Mesothelial cell of epicardium (in vitro differentiated cells): ENCODE measurements at regions not wholly inside any gene's neighbourhood (a gene's known extent, or its start where the extent isn't known, plus 50 kb on each side); places are given as distances from the start of the nearest gene placed in this dataset.

Experiments used
- DNase-seq, 2 experiments: peaks; one replicate each; pipeline ENCODE4 v3.0.0; 2021; ENCODE audit warnings: low spot score in 2 of 2; ENCODE audit not compliant: unreplicated experiment in 2 of 2
- H3K27ac Mint-ChIP-seq: 2 replicates; pipeline ENCODE4 v1.8.0; 2021; ENCODE audit warnings: mixed read lengths
- H3K27me3 Mint-ChIP-seq: 2 replicates; pipeline ENCODE4 v1.8.0; 2021; ENCODE audit warnings: low read depth, mixed read lengths
- H3K36me3 Mint-ChIP-seq: 2 replicates; pipeline ENCODE4 v1.8.0; 2021; ENCODE audit warnings: mixed read lengths
- H3K4me1 Mint-ChIP-seq: 2 replicates; pipeline ENCODE4 v1.8.0; 2021; ENCODE audit warnings: mixed read lengths
- H3K4me3 Mint-ChIP-seq: 2 replicates; pipeline ENCODE4 v1.8.0; 2021; ENCODE audit warnings: mild to moderate bottlenecking, moderate library complexity, mixed read lengths
- H3K9me3 Mint-ChIP-seq: 2 replicates; pipeline ENCODE4 v1.8.0; 2021; ENCODE audit warnings: mixed read lengths
- TF ChIP-seq, protein P1 (sequence below): fragments of 200-600 bp; sonication (generic); IDR thresholded peaks from one replicate; pipeline ENCODE4 v1.5.0; 2021; ENCODE audit warnings: antibody characterized with exemption; ENCODE audit not compliant: unreplicated experiment

- Mint-ChIP-seq H3K4me3 (no peak overlapping the region), H3K36me3 (peaks cover 11% of the 10 kb centered on the region), H3K27me3 (peaks cover 8% of the 10 kb centered on the region), H3K9me3 (peaks cover 12% of the 10 kb centered on the region), H3K27ac (peak overlapping the region; percentile 31), H3K4me1 (peaks cover 37% of the 10 kb centered on the region)
- DNase-seq = no peak
- TF ChIP-seq, protein P1, sequence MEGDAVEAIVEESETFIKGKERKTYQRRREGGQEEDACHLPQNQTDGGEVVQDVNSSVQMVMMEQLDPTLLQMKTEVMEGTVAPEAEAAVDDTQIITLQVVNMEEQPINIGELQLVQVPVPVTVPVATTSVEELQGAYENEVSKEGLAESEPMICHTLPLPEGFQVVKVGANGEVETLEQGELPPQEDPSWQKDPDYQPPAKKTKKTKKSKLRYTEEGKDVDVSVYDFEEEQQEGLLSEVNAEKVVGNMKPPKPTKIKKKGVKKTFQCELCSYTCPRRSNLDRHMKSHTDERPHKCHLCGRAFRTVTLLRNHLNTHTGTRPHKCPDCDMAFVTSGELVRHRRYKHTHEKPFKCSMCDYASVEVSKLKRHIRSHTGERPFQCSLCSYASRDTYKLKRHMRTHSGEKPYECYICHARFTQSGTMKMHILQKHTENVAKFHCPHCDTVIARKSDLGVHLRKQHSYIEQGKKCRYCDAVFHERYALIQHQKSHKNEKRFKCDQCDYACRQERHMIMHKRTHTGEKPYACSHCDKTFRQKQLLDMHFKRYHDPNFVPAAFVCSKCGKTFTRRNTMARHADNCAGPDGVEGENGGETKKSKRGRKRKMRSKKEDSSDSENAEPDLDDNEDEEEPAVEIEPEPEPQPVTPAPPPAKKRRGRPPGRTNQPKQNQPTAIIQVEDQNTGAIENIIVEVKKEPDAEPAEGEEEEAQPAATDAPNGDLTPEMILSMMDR = no peak
These were observed 404.8 kb downstream of the DUSP10 start for GRCh38 chr1:221337106-221337505.

DNA sequence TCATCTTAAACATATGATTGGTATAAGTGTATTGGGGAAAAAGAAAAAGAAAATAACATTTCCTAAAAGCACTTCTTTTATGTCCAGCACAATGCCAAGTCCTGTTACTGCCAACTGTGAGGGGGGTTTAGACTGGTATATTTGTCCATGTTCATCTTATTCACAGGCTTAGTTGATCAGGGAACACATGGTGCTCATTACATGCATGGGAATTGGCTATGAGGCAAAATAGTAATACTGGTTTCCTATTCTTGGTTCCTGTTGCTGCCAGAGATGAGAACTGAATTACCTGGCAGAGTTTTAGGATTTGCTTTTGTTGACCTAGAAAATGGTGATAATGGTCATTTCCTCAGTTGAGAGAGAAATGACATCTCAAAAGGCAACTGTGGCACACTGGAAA is 398.8 kb downstream of the DUSP10 start:
- TF ChIP-seq, protein P1 = no peak
- DNase-seq = no peak
- Mint-ChIP-seq H3K9me3 (no peaks in the 10 kb centered on the region), H3K27me3 (peaks cover 16% of the 10 kb centered on the region), H3K36me3 (no peaks in the 10 kb centered on the region), H3K4me3 (no peak overlapping the region), H3K4me1 (peaks cover 7% of the 10 kb centered on the region), H3K27ac (no peak overlapping the region)

DNA sequence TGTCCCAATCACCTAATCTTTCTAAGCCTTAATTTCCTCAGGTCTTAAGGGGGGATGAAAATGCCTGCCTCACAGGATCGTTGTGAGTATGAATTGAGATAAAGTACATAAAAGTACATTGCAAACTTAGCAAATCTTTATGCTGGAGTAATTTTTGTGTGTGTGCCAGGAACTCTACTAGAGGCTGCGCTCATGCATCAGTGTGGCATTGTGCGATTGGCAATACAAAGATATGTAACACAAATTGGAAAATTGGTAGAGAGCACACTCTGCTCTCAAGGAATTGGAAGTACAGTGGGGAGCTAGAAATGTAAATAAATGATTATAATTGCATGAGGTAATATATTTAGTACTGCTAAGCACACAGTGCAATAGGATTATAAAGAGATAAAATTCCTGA is 398.3 kb downstream of the DUSP10 start:
- no peak for DNase-seq
- H3K9me3 Mint-ChIP-seq = no peaks in the 10 kb centered on the region
- H3K27me3 Mint-ChIP-seq = peaks cover 19% of the 10 kb centered on the region
- H3K36me3 Mint-ChIP-seq = no peaks in the 10 kb centered on the region
- H3K27ac Mint-ChIP-seq = no peak overlapping the region
- peaks cover 7% of the 10 kb centered on the region for H3K4me1 Mint-ChIP-seq
- TF ChIP-seq, protein P1 = no peak
- H3K4me3 Mint-ChIP-seq = no peak overlapping the region

DNA sequence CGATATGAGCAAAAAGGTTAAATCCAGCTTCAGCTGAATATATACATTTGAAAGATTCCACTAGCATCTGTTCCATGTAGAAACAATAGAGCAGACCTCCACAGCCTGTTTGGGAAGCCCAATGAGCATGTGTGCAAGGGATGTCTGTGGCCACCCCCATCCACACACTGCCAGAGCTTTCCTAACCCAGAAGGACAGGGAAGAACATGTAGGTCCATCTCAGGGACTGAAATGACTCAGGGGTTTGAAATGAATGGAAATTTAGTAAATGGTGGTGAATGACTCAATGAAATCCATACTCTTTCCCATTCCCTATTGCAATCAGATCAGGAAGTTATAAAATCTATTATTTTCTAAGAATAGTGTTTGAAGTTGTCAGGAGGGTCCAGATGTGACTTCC is 397.2 kb downstream of the DUSP10 start:
- peaks cover 19% of the 10 kb centered on the region for H3K27me3 Mint-ChIP-seq
- no peaks in the 10 kb centered on the region for H3K36me3 Mint-ChIP-seq
- H3K4me3 Mint-ChIP-seq = no peak overlapping the region
- TF ChIP-seq, protein P1 = no peak
- H3K9me3 Mint-ChIP-seq = no peaks in the 10 kb centered on the region
- DNase-seq = no peak
- H3K4me1 Mint-ChIP-seq = peaks cover 7% of the 10 kb centered on the region
- H3K27ac Mint-ChIP-seq = no peak overlapping the region

GRCh38 chr1:221347706-221348105 is 394.2 kb downstream of the DUSP10 start:
- no peaks in the 10 kb centered on the region for H3K36me3 Mint-ChIP-seq
- no peak overlapping the region for H3K27ac Mint-ChIP-seq
- H3K27me3 Mint-ChIP-seq = peaks cover 14% of the 10 kb centered on the region
- no peaks in the 10 kb centered on the region for H3K9me3 Mint-ChIP-seq
- DNase-seq = no peak
- H3K4me3 Mint-ChIP-seq = no peak overlapping the region
- peaks cover 7% of the 10 kb centered on the region for H3K4me1 Mint-ChIP-seq
- TF ChIP-seq, protein P1 = no peak

- Mint-ChIP-seq H3K27me3 (peaks cover 11% of the 10 kb centered on the region), H3K36me3 (no peaks in the 10 kb centered on the region), H3K4me1 (no peaks in the 10 kb centered on the region), H3K27ac (no peak overlapping the region), H3K9me3 (peaks cover 6% of the 10 kb centered on the region), H3K4me3 (no peak overlapping the region)
- DNase-seq = no peak
- TF ChIP-seq, protein P1 = no peak
These were observed 391.8 kb downstream of the DUSP10 start for GRCh38 chr1:221350091-221350490.
